Lower leg skin (tissue), 3 donors: ENCODE measurements at regions not wholly inside any gene's neighbourhood (a gene's known extent, or its start where the extent isn't known, plus 50 kb on each side); places are given as distances from the start of the nearest gene placed in this dataset.

Experiments used
- POLR2A ChIP-seq, 2 donors: fragments of 450-650 bp; IDR thresholded peaks; one replicate each; pipeline ENCODE4 v1.6.1; 2016 to 2017; ENCODE audit warnings: antibody characterized with exemption in 2 of 2, mild to moderate bottlenecking in 1 of 2, moderate library complexity in 1 of 2
- TF ChIP-seq, protein P1 (sequence below), 3 donors: fragments of 450-650 bp; IDR thresholded peaks; one replicate each; pipeline ENCODE4 v1.5.1; 2016; ENCODE audit warnings: antibody characterized with exemption in 3 of 3, mild to moderate bottlenecking in 3 of 3, moderate library complexity in 2 of 3

DNA sequence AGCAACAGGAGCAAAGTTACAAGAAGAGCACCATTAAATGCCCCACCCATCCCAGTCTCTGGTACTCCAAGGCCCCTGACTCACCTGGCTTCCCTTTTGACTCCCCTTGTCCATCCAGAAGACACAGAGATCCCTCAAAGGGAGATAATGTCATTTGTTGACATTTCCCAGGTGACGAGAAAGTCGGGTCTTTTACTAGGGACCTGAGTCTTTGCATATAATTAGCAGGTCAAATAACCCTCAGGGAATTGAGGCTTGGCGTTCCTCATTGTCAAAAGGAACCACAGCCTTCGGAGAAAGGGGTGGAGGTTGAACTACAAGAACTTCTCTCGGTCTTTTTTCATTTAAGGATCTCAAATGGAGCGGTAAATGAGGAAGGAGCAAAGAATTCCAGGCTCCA lies 133.2 kb downstream of the PROX1 start:
- TF ChIP-seq, protein P1, sequence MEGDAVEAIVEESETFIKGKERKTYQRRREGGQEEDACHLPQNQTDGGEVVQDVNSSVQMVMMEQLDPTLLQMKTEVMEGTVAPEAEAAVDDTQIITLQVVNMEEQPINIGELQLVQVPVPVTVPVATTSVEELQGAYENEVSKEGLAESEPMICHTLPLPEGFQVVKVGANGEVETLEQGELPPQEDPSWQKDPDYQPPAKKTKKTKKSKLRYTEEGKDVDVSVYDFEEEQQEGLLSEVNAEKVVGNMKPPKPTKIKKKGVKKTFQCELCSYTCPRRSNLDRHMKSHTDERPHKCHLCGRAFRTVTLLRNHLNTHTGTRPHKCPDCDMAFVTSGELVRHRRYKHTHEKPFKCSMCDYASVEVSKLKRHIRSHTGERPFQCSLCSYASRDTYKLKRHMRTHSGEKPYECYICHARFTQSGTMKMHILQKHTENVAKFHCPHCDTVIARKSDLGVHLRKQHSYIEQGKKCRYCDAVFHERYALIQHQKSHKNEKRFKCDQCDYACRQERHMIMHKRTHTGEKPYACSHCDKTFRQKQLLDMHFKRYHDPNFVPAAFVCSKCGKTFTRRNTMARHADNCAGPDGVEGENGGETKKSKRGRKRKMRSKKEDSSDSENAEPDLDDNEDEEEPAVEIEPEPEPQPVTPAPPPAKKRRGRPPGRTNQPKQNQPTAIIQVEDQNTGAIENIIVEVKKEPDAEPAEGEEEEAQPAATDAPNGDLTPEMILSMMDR (IDR thresholded peaks at IDR 0.05): no peak
- TF ChIP-seq POLR2A (IDR thresholded peaks at IDR 0.05): no peak
